ENCODE measurements at regions not wholly inside any gene's neighbourhood (a gene's known extent, or its start where the extent isn't known, plus 50 kb on each side); places are given as distances from the start of the nearest gene placed in this dataset.

GRCh38 chr4:42293967-42294813 lies 103.1 kb upstream of the SHISA3 start:
- DNase-seq: no peak
- in situ Hi-C loops (cut with HindIII; ENCODE audit: low pct_ligation_motif_present, low sequenced_read_pairs): no loop called here
- H3K27ac ChIP-seq: no peak overlapping the region
- no peak overlapping the region for H3K4me3 ChIP-seq (ENCODE audit: low read depth, low read length)
- H3K36me3 ChIP-seq (replicated peaks): no peaks in the 10 kb centered on the region
- no peak for TF ChIP-seq CTCF (IDR thresholded peaks at IDR 0.05; ENCODE audit: low read depth, low read length, missing control alignments)
- no peaks in the 10 kb centered on the region for H3K27me3 ChIP-seq (replicated peaks)

GRCh38 chr4:42296196-42296595 lies 101.1 kb upstream of the SHISA3 start:
- H3K36me3 ChIP-seq (replicated peaks): no peaks in the 10 kb centered on the region
- no peak overlapping the region for H3K4me3 ChIP-seq (ENCODE audit: low read depth, low read length)
- no peak for TF ChIP-seq CTCF (IDR thresholded peaks at IDR 0.05; ENCODE audit: low read depth, low read length, missing control alignments)
- no peak for DNase-seq
- in situ Hi-C loops (cut with HindIII; ENCODE audit: low pct_ligation_motif_present, low sequenced_read_pairs): no loop called here
- H3K27me3 ChIP-seq (replicated peaks): no peaks in the 10 kb centered on the region
- no peak overlapping the region for H3K27ac ChIP-seq

- TF ChIP-seq CTCF (IDR thresholded peaks at IDR 0.05; ENCODE audit: low read depth, low read length, missing control alignments): peak; percentile 24
These were observed 94.9 kb upstream of the SHISA3 start for GRCh38 chr4:42302348-42302747.

GRCh38 chr4:42306221-42307109 lies 90.8 kb upstream of the SHISA3 start:
- Histone ChIP-seq H3K36me3 (replicated peaks) (no peaks in the 10 kb centered on the region), H3K4me3 (ENCODE audit: low read depth, low read length) (no peak overlapping the region), H3K27me3 (replicated peaks) (no peaks in the 10 kb centered on the region), H3K27ac (no peak overlapping the region)
- in situ Hi-C loops (cut with HindIII; ENCODE audit: low pct_ligation_motif_present, low sequenced_read_pairs): no loop called here
- no peak for DNase-seq
- no peak for TF ChIP-seq CTCF (IDR thresholded peaks at IDR 0.05; ENCODE audit: low read depth, low read length, missing control alignments)

More at GRCh38 chr4:42302348-42302747, 94.9 kb upstream of the SHISA3 start:
- Histone ChIP-seq H3K27me3 (replicated peaks) (no peaks in the 10 kb centered on the region), H3K27ac (no peak overlapping the region), H3K36me3 (replicated peaks) (no peaks in the 10 kb centered on the region), H3K4me3 (ENCODE audit: low read depth, low read length) (no peak overlapping the region)
- in situ Hi-C loops (cut with HindIII; ENCODE audit: low pct_ligation_motif_present, low sequenced_read_pairs): no loop called here
- peak; percentile 6 for DNase-seq

- H3K27ac ChIP-seq: no peak overlapping the region
- H3K27me3 ChIP-seq (replicated peaks): no peaks in the 10 kb centered on the region
- DNase-seq: no peak
- H3K36me3 ChIP-seq (replicated peaks): no peaks in the 10 kb centered on the region
- no peak for TF ChIP-seq CTCF (IDR thresholded peaks at IDR 0.05; ENCODE audit: low read depth, low read length, missing control alignments)
- in situ Hi-C loops (cut with HindIII; ENCODE audit: low pct_ligation_motif_present, low sequenced_read_pairs): no loop called here
- H3K4me3 ChIP-seq (ENCODE audit: low read depth, low read length): no peak overlapping the region
These were observed 89.0 kb upstream of the SHISA3 start for GRCh38 chr4:42308247-42308646.

Measured in brain microvascular endothelial cell (primary cell).